NOMO-1 treated with DMSO at 0.1 percent for 48 hours (cell line): ENCODE measurements at regions not wholly inside any gene's neighbourhood (a gene's known extent, or its start where the extent isn't known, plus 50 kb on each side); places are given as distances from the start of the nearest gene placed in this dataset.
"Not testable (repeated sequence)": the region's sequence is repeated elsewhere in the genome, so short reads cannot be mapped to it uniquely, and the experiment has no call there.

ENCODE experiments used
- DNase-seq: peaks from one replicate; lab custom pipeline; 2025; ENCODE audit not compliant: unreplicated experiment; lab: John Stamatoyannopoulos, UW

- peak; percentile 0 for DNase-seq
These were observed 58.3 kb downstream of the PDHA2 start for GRCh38 chr4:95898226-95898625.

- no peak for DNase-seq
These were observed 69.3 kb downstream of the PDHA2 start for GRCh38 chr4:95909211-95909610.

GRCh38 chr4:95910749-95911148, 70.9 kb downstream of the PDHA2 start:
- no peak for DNase-seq

GRCh38 chr4:95921470-95921869, 81.6 kb downstream of the PDHA2 start:
- no peak for DNase-seq

GRCh38 chr4:95929448-95930064, 89.7 kb downstream of the PDHA2 start:
- DNase-seq: no peak

GRCh38 chr4:95939141-95939540, 99.2 kb downstream of the PDHA2 start:
- DNase-seq: no peak

- no peak for DNase-seq
These were observed 109.4 kb downstream of the PDHA2 start for GRCh38 chr4:95949136-95949765.

GRCh38 chr4:95949808-95950207, 109.9 kb downstream of the PDHA2 start:
- DNase-seq: no peak

- DNase-seq: not testable (repeated sequence)
These were observed 112.6 kb downstream of the PDHA2 start for GRCh38 chr4:95952538-95952937.

GRCh38 chr4:95956094-95956493, 116.2 kb downstream of the PDHA2 start:
- DNase-seq: no peak

- DNase-seq: no peak
These were observed 117.2 kb downstream of the PDHA2 start for GRCh38 chr4:95957054-95957453.

GRCh38 chr4:95957759-95958158, 117.9 kb downstream of the PDHA2 start:
- no peak for DNase-seq

GRCh38 chr4:95959182-95959581, 119.3 kb downstream of the PDHA2 start:
- DNase-seq: no peak

- no peak for DNase-seq
These were observed 119.7 kb downstream of the PDHA2 start for GRCh38 chr4:95959633-95960032.

- no peak for DNase-seq
These were observed 123.6 kb downstream of the PDHA2 start for GRCh38 chr4:95963456-95963855.

- DNase-seq: no peak
These were observed 140.3 kb downstream of the PDHA2 start for GRCh38 chr4:95979961-95980876.

- no peak for DNase-seq
These were observed 141.0 kb downstream of the PDHA2 start for GRCh38 chr4:95980877-95981360.

- no peak for DNase-seq
These were observed 141.7 kb downstream of the PDHA2 start for GRCh38 chr4:95981591-95981990.

GRCh38 chr4:95982516-95982915, 142.6 kb downstream of the PDHA2 start:
- DNase-seq: no peak

GRCh38 chr4:95984081-95984480, 144.2 kb downstream of the PDHA2 start:
- DNase-seq: no peak

- DNase-seq: no peak
These were observed 145.2 kb downstream of the PDHA2 start for GRCh38 chr4:95985051-95985450.
